Neural cell (in vitro differentiated cells): ENCODE measurements at regions not wholly inside any gene's neighbourhood (a gene's known extent, or its start where the extent isn't known, plus 50 kb on each side); places are given as distances from the start of the nearest gene placed in this dataset.

Experiments
- H2AFZ ChIP-seq: fragments of 200-600, 300-800 bp; sonication (generic), shearing (Covaris generic); 2 replicates; pipeline ENCODE4 v1.6.0; 2014; ENCODE audit warnings: low read depth, mild to moderate bottlenecking, antibody characterized with exemption, low read length, moderate library complexity
- H3F3A ChIP-seq: fragments of 200-600 bp; shearing (Covaris generic); 2 replicates; pipeline ENCODE4 v1.6.1; 2016; ENCODE audit warnings: mild to moderate bottlenecking, moderate library complexity, mixed read lengths, antibody characterized with exemption, low read length; ENCODE audit not compliant: insufficient read depth, poor library complexity, severe bottlenecking
- H3K27ac ChIP-seq: fragments of 200-600, 300-800 bp; sonication (generic), shearing (Covaris generic); 2 replicates; pipeline ENCODE4 v1.5.1; 2014; ENCODE audit warnings: mild to moderate bottlenecking, low read length, moderate library complexity
- H3K27me3 ChIP-seq: fragments of 300-800, 200-600 bp; sonication (generic), shearing (Covaris generic); 2 replicates; pipeline ENCODE4 v1.6.0; 2014; ENCODE audit warnings: mild to moderate bottlenecking, low read depth, low read length, moderate library complexity; ENCODE audit not compliant: insufficient read depth
- H3K36me3 ChIP-seq: fragments of 300-800, 200-600 bp; sonication (generic), shearing (Covaris generic); 2 replicates; pipeline ENCODE4 v1.5.1; 2014; ENCODE audit warnings: mild to moderate bottlenecking, antibody characterized with exemption, low read length, moderate library complexity; ENCODE audit not compliant: insufficient read depth
- H3K4me2 ChIP-seq: fragments of 300-800, 200-600 bp; sonication (generic), shearing (Covaris generic); 2 replicates; pipeline ENCODE4 v1.6.0; 2014; ENCODE audit warnings: mild to moderate bottlenecking, low read length
- H3K4me3 ChIP-seq: fragments of 300-800, 200-600 bp; sonication (generic), shearing (Covaris generic); 2 replicates; pipeline ENCODE4 v1.5.1; 2014; ENCODE audit warnings: mild to moderate bottlenecking, low read length, moderate library complexity
- H3K79me2 ChIP-seq: fragments of 200-600 bp; shearing (Covaris generic); replicated peaks from 2 replicates; pipeline ENCODE4 v1.6.0; 2014; ENCODE audit warnings: mild to moderate bottlenecking, low read length, moderate library complexity; ENCODE audit not compliant: insufficient read depth
- H3K9ac ChIP-seq: fragments of 300-800, 200-600 bp; sonication (generic), shearing (Covaris generic); 2 replicates; pipeline ENCODE4 v1.6.1; 2016; ENCODE audit warnings: mild to moderate bottlenecking, low read length, mixed read lengths
- H3K9me2 ChIP-seq: fragments of 200-600 bp; shearing (Covaris generic); 2 replicates; pipeline ENCODE4 v1.6.1; 2016; ENCODE audit warnings: mild to moderate bottlenecking, low read length, mixed read lengths; ENCODE audit not compliant: insufficient read depth
- H3K9me3 ChIP-seq: fragments of 200-600, 300-800 bp; sonication (generic), shearing (Covaris generic); 2 replicates; pipeline ENCODE4 v1.6.1; 2016; ENCODE audit warnings: mild to moderate bottlenecking, mixed run types, low read length, moderate library complexity, mixed read lengths
- H4K20me1 ChIP-seq: fragments of 200-600 bp; shearing (Covaris generic); 2 replicates; pipeline ENCODE4 v1.6.1; 2016; ENCODE audit warnings: mild to moderate bottlenecking, mixed run types; ENCODE audit not compliant: insufficient read depth
- EP300 ChIP-seq: fragments of 450-650 bp; conservative IDR thresholded peaks from 2 replicates; pipeline ENCODE4 v1.6.1; 2014; ENCODE audit warnings: antibody characterized with exemption, mild to moderate bottlenecking, moderate library complexity; ENCODE audit not compliant: poor library complexity, severe bottlenecking
- EZH2 ChIP-seq: fragments of 200-600, 300-800 bp; shearing (Covaris generic), sonication (generic); IDR thresholded peaks from 2 replicates; pipeline ENCODE4 v1.6.1; 2014; ENCODE audit warnings: antibody characterized with exemption, low read length, borderline replicate concordance, mild to moderate bottlenecking; ENCODE audit not compliant: insufficient read depth, poor library complexity, severe bottlenecking
- MXI1 ChIP-seq: fragments of 450-650 bp; conservative IDR thresholded peaks from 2 replicates; pipeline ENCODE4 v1.6.1; 2014; ENCODE audit warnings: antibody characterized with exemption, mild to moderate bottlenecking; ENCODE audit not compliant: poor library complexity, severe bottlenecking
- POLR2AphosphoS5 ChIP-seq: IDR thresholded peaks from 2 replicates; pipeline ENCODE4 v1.6.1; 2012
- RAD21 ChIP-seq: fragments of 450-650 bp; conservative IDR thresholded peaks from 2 replicates; pipeline ENCODE4 v1.6.1; 2014; ENCODE audit warnings: antibody characterized with exemption, mild to moderate bottlenecking, moderate library complexity
- REST ChIP-seq: IDR thresholded peaks from 2 replicates; pipeline ENCODE4 v1.6.1; 2012; ENCODE audit warnings: borderline replicate concordance
- SMC3 ChIP-seq: fragments of 450-650 bp; conservative IDR thresholded peaks from 2 replicates; pipeline ENCODE4 v1.6.1; 2014; ENCODE audit warnings: antibody characterized with exemption, mild to moderate bottlenecking, moderate library complexity; ENCODE audit not compliant: poor library complexity
- TAF1 ChIP-seq: IDR thresholded peaks from 2 replicates; pipeline ENCODE4 v1.6.1; 2012; ENCODE audit warnings: low read depth
- TF ChIP-seq, protein P1 (sequence below): fragments of 450-650 bp; IDR thresholded peaks from 2 replicates; pipeline ENCODE4 v1.5.1; 2014; ENCODE audit warnings: antibody characterized with exemption, mild to moderate bottlenecking, moderate library complexity; ENCODE audit not compliant: poor library complexity, severe bottlenecking

DNA sequence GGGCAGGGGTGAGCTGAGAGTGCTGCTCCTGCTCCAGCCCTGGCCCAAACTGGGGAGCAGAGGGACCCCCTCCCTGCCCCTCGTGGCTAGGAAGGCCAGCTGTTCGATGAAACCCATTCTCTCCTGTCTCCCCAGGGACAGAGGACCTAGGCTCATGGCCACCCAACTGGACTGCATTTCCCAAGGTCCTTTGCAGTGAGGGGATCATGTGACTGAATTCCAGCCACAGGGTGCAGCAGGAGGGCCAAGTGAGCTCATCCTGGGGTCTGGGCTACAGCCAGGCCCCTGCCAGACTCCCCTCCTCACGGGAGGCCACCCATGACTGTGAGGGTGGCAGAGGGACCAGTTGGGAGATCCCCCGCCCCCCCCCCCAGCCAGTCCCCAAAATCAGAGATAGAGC, 777.6 kb downstream of the TBC1D22A start (continued):
- no peak for TF ChIP-seq REST

GRCh38 chr22:47539374-47539773, 776.9 kb downstream of the TBC1D22A start:
- H3K9me3 ChIP-seq = peaks cover 6% of the 10 kb centered on the region

More at GRCh38 chr22:47539374-47539773, 776.9 kb downstream of the TBC1D22A start:
- Histone ChIP-seq H3K9ac (no peak overlapping the region), H3K36me3 (no peaks in the 10 kb centered on the region), H3K4me2 (no peak overlapping the region), H4K20me1 (no peaks in the 10 kb centered on the region), H3F3A (no peaks in the 10 kb centered on the region), H3K4me3 (no peak overlapping the region), H3K27me3 (no peaks in the 10 kb centered on the region), H2AFZ (no peak overlapping the region), H3K79me2 (no peaks in the 10 kb centered on the region), H3K9me2 (no peaks in the 10 kb centered on the region), H3K27ac (no peak overlapping the region)
- TF ChIP-seq RAD21 (no peak), MXI1 (no peak), SMC3 (no peak), POLR2AphosphoS5 (no peak), EZH2 (no peak), TAF1 (no peak), EP300 (no peak), REST (no peak)
- TF ChIP-seq, protein P1, sequence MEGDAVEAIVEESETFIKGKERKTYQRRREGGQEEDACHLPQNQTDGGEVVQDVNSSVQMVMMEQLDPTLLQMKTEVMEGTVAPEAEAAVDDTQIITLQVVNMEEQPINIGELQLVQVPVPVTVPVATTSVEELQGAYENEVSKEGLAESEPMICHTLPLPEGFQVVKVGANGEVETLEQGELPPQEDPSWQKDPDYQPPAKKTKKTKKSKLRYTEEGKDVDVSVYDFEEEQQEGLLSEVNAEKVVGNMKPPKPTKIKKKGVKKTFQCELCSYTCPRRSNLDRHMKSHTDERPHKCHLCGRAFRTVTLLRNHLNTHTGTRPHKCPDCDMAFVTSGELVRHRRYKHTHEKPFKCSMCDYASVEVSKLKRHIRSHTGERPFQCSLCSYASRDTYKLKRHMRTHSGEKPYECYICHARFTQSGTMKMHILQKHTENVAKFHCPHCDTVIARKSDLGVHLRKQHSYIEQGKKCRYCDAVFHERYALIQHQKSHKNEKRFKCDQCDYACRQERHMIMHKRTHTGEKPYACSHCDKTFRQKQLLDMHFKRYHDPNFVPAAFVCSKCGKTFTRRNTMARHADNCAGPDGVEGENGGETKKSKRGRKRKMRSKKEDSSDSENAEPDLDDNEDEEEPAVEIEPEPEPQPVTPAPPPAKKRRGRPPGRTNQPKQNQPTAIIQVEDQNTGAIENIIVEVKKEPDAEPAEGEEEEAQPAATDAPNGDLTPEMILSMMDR = no peak
